Hepatocyte (in vitro differentiated cells): ENCODE measurements at regions not wholly inside any gene's neighbourhood (a gene's known extent, or its start where the extent isn't known, plus 50 kb on each side); places are given as distances from the start of the nearest gene placed in this dataset.

ENCODE experiments used
- EZH2 ChIP-seq: fragments of 200-600 bp; sonication (generic); IDR thresholded peaks from 2 replicates; pipeline ENCODE4 v1.6.1; 2016; ENCODE audit warnings: antibody characterized with exemption, mild to moderate bottlenecking, borderline replicate concordance
- EZH2phosphoT487 ChIP-seq: fragments of 200-600 bp; sonication (generic); IDR thresholded peaks from one replicate; pipeline ENCODE4 v1.6.1; 2018; ENCODE audit warnings: antibody characterized with exemption, mild to moderate bottlenecking, low read depth, moderate library complexity; ENCODE audit not compliant: unreplicated experiment, severe bottlenecking
- TF ChIP-seq, protein P1 (sequence below): fragments of 200-600 bp; sonication (generic); IDR thresholded peaks from 2 replicates; pipeline ENCODE4 v1.5.1; 2016; ENCODE audit warnings: antibody characterized with exemption, mild to moderate bottlenecking; ENCODE audit not compliant: poor library complexity

DNA sequence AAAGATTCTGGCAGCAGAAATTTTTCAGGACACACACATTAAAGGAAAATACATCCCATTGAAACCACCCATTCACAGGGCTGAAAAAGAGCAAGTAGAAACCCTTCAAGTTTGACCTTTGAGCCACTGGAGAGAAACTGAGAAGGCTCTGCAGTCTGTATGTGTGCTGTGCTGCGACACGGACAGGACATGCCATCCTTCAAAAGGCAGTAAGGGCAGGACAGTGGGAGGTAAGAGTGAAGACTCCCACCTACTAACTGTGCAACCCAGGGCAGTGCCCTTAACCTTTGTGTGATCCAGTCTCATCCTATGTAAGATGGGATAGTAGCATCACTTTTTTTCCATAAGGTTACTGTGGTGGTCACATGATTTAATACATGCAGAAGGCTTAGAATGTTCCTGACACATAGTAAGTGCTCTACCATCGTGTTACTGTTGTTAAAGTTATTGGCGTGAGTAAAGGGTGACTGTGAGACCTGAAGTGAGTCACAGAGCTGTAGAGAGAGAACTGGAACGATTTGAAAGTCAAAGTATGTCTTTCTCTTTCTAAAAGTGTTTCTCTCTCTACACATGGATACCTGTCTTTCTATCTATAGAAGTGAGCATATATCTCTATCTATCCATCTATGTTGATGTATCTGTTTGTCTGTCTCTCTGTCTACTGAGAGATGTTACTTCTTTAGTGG lies 153.7 kb upstream of the OLIG3 start:
- TF ChIP-seq, protein P1, sequence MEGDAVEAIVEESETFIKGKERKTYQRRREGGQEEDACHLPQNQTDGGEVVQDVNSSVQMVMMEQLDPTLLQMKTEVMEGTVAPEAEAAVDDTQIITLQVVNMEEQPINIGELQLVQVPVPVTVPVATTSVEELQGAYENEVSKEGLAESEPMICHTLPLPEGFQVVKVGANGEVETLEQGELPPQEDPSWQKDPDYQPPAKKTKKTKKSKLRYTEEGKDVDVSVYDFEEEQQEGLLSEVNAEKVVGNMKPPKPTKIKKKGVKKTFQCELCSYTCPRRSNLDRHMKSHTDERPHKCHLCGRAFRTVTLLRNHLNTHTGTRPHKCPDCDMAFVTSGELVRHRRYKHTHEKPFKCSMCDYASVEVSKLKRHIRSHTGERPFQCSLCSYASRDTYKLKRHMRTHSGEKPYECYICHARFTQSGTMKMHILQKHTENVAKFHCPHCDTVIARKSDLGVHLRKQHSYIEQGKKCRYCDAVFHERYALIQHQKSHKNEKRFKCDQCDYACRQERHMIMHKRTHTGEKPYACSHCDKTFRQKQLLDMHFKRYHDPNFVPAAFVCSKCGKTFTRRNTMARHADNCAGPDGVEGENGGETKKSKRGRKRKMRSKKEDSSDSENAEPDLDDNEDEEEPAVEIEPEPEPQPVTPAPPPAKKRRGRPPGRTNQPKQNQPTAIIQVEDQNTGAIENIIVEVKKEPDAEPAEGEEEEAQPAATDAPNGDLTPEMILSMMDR, result no peak
- TF ChIP-seq EZH2, result no peak
- no peak for TF ChIP-seq EZH2phosphoT487
